ENCODE measurements at regions not wholly inside any gene's neighbourhood (a gene's known extent, or its start where the extent isn't known, plus 50 kb on each side); places are given as distances from the start of the nearest gene placed in this dataset.
"Not testable (repeated sequence)": the region's sequence is repeated elsewhere in the genome, so short reads cannot be mapped to it uniquely, and the experiment has no call there.

DNA sequence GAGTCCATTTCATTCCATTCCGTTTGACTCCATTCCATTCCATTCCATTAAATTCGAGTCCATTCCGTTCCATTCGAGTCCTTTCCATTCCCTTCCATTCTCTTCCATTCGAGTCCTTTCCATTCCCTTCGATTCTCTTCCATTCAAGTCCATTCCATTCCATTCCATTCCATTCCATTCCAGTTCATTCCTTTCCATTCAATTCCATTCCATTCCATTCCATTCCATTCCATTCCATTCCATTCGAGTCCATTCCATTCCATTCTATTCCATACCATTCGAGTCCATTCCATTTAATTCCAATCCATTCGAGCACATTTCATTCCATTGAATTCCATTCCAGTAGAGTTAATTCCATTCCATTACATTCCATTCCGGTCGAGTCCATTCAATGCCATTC is 1130.9 kb downstream of the RPIA start:
- TF ChIP-seq, protein P1, sequence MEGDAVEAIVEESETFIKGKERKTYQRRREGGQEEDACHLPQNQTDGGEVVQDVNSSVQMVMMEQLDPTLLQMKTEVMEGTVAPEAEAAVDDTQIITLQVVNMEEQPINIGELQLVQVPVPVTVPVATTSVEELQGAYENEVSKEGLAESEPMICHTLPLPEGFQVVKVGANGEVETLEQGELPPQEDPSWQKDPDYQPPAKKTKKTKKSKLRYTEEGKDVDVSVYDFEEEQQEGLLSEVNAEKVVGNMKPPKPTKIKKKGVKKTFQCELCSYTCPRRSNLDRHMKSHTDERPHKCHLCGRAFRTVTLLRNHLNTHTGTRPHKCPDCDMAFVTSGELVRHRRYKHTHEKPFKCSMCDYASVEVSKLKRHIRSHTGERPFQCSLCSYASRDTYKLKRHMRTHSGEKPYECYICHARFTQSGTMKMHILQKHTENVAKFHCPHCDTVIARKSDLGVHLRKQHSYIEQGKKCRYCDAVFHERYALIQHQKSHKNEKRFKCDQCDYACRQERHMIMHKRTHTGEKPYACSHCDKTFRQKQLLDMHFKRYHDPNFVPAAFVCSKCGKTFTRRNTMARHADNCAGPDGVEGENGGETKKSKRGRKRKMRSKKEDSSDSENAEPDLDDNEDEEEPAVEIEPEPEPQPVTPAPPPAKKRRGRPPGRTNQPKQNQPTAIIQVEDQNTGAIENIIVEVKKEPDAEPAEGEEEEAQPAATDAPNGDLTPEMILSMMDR (IDR thresholded peaks at IDR 0.05), result not testable (repeated sequence)
- not testable (repeated sequence) for TF ChIP-seq POLR2A (IDR thresholded peaks at IDR 0.05)

All from uterus (tissue), 2 donors.